ENCODE measurements at regions not wholly inside any gene's neighbourhood (a gene's known extent, or its start where the extent isn't known, plus 50 kb on each side); places are given as distances from the start of the nearest gene placed in this dataset.

DNA sequence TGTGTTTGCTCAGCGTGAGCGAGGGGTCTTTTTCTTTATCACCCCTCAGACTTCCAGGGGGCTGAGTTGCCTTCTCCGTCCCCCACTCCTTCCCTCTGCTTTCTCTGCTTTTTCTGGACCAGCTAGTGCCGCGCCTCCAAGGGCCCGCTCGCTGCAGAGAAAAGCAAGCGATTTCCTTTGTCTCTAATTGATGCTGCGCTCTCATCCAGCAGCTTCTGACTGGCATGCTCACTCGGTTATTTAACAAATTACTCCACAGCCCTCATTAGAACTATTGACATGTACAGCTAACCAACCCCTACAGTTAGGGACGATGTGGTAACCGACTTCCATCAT, 288.0 kb downstream of the ELAVL2 start:
- H3K79me2 ChIP-seq (ENCODE audit: control insufficient read depth, insufficient read depth, low read length): no peaks in the 10 kb centered on the region
- H3K27me3 ChIP-seq (ENCODE audit: control insufficient read depth, extremely low read depth, insufficient read depth, low read length): no peaks in the 10 kb centered on the region
- dilution Hi-C loops (cut with MboI; ENCODE audit: extremely low pct_ligation_motif_present, low sequenced_read_pairs): no loop called here
- no peaks in the 10 kb centered on the region for H3K9me1 ChIP-seq (ENCODE audit: control insufficient read depth, extremely low read depth, insufficient read depth, low read length)
- no peaks in the 10 kb centered on the region for H3K9me3 ChIP-seq (ENCODE audit: control insufficient read depth, low read depth, low read length)
- FAIRE-seq (no peak), DNase-seq (ENCODE audit: low read depth, low spot score) (no peak)
- H3K36me3 ChIP-seq (ENCODE audit: control insufficient read depth in 2 of 2, extremely low read depth in 1 of 2, insufficient read depth in 2 of 2, low read length in 2 of 2): no peaks in the 10 kb centered on the region
- peaks cover 5% of the 10 kb centered on the region for H3K4me1 ChIP-seq (ENCODE audit: control insufficient read depth, extremely low read depth, insufficient read depth, low read length)
- TF ChIP-seq EZH2 (IDR thresholded peaks at IDR 0.05; ENCODE audit: low read length): no peak
- TF ChIP-seq, protein P1, sequence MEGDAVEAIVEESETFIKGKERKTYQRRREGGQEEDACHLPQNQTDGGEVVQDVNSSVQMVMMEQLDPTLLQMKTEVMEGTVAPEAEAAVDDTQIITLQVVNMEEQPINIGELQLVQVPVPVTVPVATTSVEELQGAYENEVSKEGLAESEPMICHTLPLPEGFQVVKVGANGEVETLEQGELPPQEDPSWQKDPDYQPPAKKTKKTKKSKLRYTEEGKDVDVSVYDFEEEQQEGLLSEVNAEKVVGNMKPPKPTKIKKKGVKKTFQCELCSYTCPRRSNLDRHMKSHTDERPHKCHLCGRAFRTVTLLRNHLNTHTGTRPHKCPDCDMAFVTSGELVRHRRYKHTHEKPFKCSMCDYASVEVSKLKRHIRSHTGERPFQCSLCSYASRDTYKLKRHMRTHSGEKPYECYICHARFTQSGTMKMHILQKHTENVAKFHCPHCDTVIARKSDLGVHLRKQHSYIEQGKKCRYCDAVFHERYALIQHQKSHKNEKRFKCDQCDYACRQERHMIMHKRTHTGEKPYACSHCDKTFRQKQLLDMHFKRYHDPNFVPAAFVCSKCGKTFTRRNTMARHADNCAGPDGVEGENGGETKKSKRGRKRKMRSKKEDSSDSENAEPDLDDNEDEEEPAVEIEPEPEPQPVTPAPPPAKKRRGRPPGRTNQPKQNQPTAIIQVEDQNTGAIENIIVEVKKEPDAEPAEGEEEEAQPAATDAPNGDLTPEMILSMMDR (optimal IDR thresholded peaks at IDR 0.05 in 1 of 3, IDR thresholded peaks at IDR 0.05 in 1 of 3, conservative IDR thresholded peaks at IDR 0.05 in 1 of 3; ENCODE audit: extremely low read depth in 1 of 3, insufficient read depth in 2 of 3, low read length in 3 of 3): no peak
- H4K20me1 ChIP-seq (ENCODE audit: control insufficient read depth, extremely low read depth, insufficient read depth, low read length): no peaks in the 10 kb centered on the region
- H3K4me2 ChIP-seq (ENCODE audit: control insufficient read depth, extremely low read depth, insufficient read depth, low read depth, low read length): no peak overlapping the region
- no peak overlapping the region for H3K4me3 ChIP-seq (ENCODE audit: control insufficient read depth in 2 of 3, extremely low read depth in 1 of 3, insufficient read depth in 2 of 3, low read depth in 1 of 3, low read length in 3 of 3)
- H2AFZ ChIP-seq (ENCODE audit: control insufficient read depth, low read length): no peak overlapping the region
- no peak overlapping the region for H3K27ac ChIP-seq (ENCODE audit: control insufficient read depth, insufficient read depth, low read length)
- H3K9ac ChIP-seq (ENCODE audit: control insufficient read depth, extremely low read depth, insufficient read depth, low read length): no peak overlapping the region

DNA sequence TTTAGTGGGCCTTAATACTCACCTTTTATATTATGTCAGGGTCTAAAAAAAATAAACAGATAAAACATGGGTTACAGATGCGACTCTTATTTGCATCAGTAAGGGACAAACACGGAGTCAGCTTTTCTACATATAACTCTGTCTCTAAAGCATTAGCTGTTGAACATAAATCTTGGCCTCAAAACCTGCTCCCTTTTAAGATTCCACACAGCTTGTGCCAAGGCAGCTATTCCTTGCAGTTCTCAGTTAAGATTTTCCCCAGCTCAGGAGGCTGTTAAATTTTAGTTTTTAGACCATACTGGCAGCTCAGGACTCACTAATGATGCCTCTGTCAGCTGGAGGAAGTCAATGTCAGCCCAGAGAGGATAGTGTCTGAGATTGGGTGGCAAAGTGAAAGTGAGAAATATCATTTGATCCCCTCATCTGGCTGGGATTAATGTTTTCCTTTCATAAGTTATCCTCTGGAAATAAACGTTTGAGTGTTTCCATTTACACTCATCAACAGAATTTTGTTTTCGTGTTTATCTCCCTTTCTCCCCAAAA, 287.5 kb downstream of the ELAVL2 start:
- Histone ChIP-seq H3K27me3 (ENCODE audit: control insufficient read depth, extremely low read depth, insufficient read depth, low read length) (no peaks in the 10 kb centered on the region), H3K4me1 (ENCODE audit: control insufficient read depth, extremely low read depth, insufficient read depth, low read length) (peaks cover 7% of the 10 kb centered on the region), H3K27ac (ENCODE audit: control insufficient read depth, insufficient read depth, low read length) (no peak overlapping the region), H3K36me3 (ENCODE audit: control insufficient read depth in 2 of 2, extremely low read depth in 1 of 2, insufficient read depth in 2 of 2, low read length in 2 of 2) (no peaks in the 10 kb centered on the region), H3K9me3 (ENCODE audit: control insufficient read depth, low read depth, low read length) (no peaks in the 10 kb centered on the region), H3K4me3 (ENCODE audit: control insufficient read depth in 2 of 3, extremely low read depth in 1 of 3, insufficient read depth in 2 of 3, low read depth in 1 of 3, low read length in 3 of 3) (no peak overlapping the region), H2AFZ (ENCODE audit: control insufficient read depth, low read length) (no peak overlapping the region), H3K9me1 (ENCODE audit: control insufficient read depth, extremely low read depth, insufficient read depth, low read length) (no peaks in the 10 kb centered on the region), H3K4me2 (ENCODE audit: control insufficient read depth, extremely low read depth, insufficient read depth, low read depth, low read length) (no peak overlapping the region), H4K20me1 (ENCODE audit: control insufficient read depth, extremely low read depth, insufficient read depth, low read length) (no peaks in the 10 kb centered on the region), H3K79me2 (ENCODE audit: control insufficient read depth, insufficient read depth, low read length) (no peaks in the 10 kb centered on the region), H3K9ac (ENCODE audit: control insufficient read depth, extremely low read depth, insufficient read depth, low read length) (no peak overlapping the region)
- dilution Hi-C loops (cut with MboI; ENCODE audit: extremely low pct_ligation_motif_present, low sequenced_read_pairs): no loop called here
- TF ChIP-seq, protein P1 (optimal IDR thresholded peaks at IDR 0.05 in 1 of 3, IDR thresholded peaks at IDR 0.05 in 1 of 3, conservative IDR thresholded peaks at IDR 0.05 in 1 of 3; ENCODE audit: extremely low read depth in 1 of 3, insufficient read depth in 2 of 3, low read length in 3 of 3): no peak
- TF ChIP-seq EZH2 (IDR thresholded peaks at IDR 0.05; ENCODE audit: low read length): no peak
- no peak for DNase-seq (ENCODE audit: low read depth, low spot score)
- no peak for FAIRE-seq
